Subcutaneous abdominal adipose tissue (tissue), 5 donors: ENCODE measurements at regions not wholly inside any gene's neighbourhood (a gene's known extent, or its start where the extent isn't known, plus 50 kb on each side); places are given as distances from the start of the nearest gene placed in this dataset.

ENCODE experiments used
- H3K27ac ChIP-seq: one replicate; pipeline ENCODE4 v1.7.0; 2013; ENCODE audit warnings: low read depth, mild to moderate bottlenecking, inconsistent platforms, low read length, moderate library complexity
- H3K27me3 ChIP-seq, 5 donors: one replicate each; pipeline ENCODE4 v1.7.0; 2013; ENCODE audit warnings: low read length in 5 of 5, inconsistent platforms in 1 of 5; ENCODE audit not compliant: control insufficient read depth in 5 of 5, insufficient read depth in 4 of 5
- H3K36me3 ChIP-seq, 5 donors: one replicate each; pipeline ENCODE4 v1.7.0; 2013; ENCODE audit warnings: low read length in 5 of 5; ENCODE audit not compliant: control insufficient read depth in 5 of 5, insufficient read depth in 5 of 5
- H3K4me1 ChIP-seq, 5 donors: one replicate each; pipeline ENCODE4 v1.7.0; 2013; ENCODE audit warnings: low read length in 5 of 5, mild to moderate bottlenecking in 3 of 5, moderate library complexity in 1 of 5; ENCODE audit not compliant: control insufficient read depth in 5 of 5, insufficient read depth in 5 of 5
- H3K4me3 ChIP-seq, 5 donors: one replicate each; pipeline ENCODE4 v1.7.0; 2013; ENCODE audit warnings: low read length in 5 of 5, low read depth in 1 of 5
- H3K9ac ChIP-seq, 5 donors: one replicate each; pipeline ENCODE4 v1.7.0; 2013; ENCODE audit warnings: low read length in 5 of 5, mild to moderate bottlenecking in 4 of 5, moderate library complexity in 3 of 5
- H3K9me3 ChIP-seq, 5 donors: one replicate each; pipeline ENCODE4 v1.7.0; 2013; ENCODE audit warnings: low read length in 5 of 5; ENCODE audit not compliant: control insufficient read depth in 5 of 5
- donor health status: healthy.
- donor health status: healthy.
- donor health status: healthy.
- donor health status: healthy.
- donor health status: healthy.

- peaks cover 0 to 13% (median 7%) of the 10 kb centered on the region in 5 donors for H3K4me1 ChIP-seq
- no peak overlapping the region for H3K4me3 ChIP-seq
- H3K36me3 ChIP-seq: no peaks in the 10 kb centered on the region
- H3K27me3 ChIP-seq: peaks cover 0 to 2% (median 0%) of the 10 kb centered on the region in 5 donors
- H3K27ac ChIP-seq: no peak overlapping the region
- no peaks in the 10 kb centered on the region for H3K9me3 ChIP-seq
- no peak overlapping the region for H3K9ac ChIP-seq
Measured at GRCh38 chr14:24695265-24696241, 61.6 kb upstream of the GZMB start.

- Histone ChIP-seq H3K4me1 (peaks cover 0 to 13% (median 7%) of the 10 kb centered on the region in 5 donors), H3K9ac (no peak overlapping the region), H3K27me3 (peaks cover 0 to 3% (median 0%) of the 10 kb centered on the region in 5 donors), H3K4me3 (no peak overlapping the region), H3K27ac (no peak overlapping the region), H3K36me3 (no peaks in the 10 kb centered on the region), H3K9me3 (no peaks in the 10 kb centered on the region)
Measured at GRCh38 chr14:24694680-24695079, 60.7 kb upstream of the GZMB start.

DNA sequence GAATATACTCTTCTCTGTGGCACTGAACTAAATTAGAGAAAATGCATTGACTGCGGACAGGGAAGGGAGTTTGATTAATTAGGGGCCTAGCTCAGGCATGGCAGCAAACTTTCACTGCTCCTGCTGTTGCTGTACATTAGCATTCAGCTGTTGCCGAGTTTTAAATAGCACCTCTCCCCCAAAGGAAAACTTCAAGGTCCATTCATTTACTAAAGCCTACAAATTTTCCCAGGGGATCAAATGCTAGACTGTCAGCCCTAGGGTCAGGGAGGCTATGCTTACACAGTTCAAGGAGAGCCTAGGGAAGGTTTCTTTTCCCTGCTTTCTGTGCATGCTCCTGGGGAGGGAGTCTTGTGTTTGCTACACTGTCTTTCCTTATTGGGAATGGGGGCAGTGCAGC lies 60.0 kb upstream of the GZMB start:
- H3K9me3 ChIP-seq: no peaks in the 10 kb centered on the region
- H3K9ac ChIP-seq: no peak overlapping the region
- H3K27me3 ChIP-seq: peaks cover 0 to 3% (median 0%) of the 10 kb centered on the region in 5 donors
- H3K4me3 ChIP-seq: no peak overlapping the region
- H3K36me3 ChIP-seq: no peaks in the 10 kb centered on the region
- no peak overlapping the region for H3K27ac ChIP-seq
- peaks cover 0 to 13% (median 7%) of the 10 kb centered on the region in 5 donors for H3K4me1 ChIP-seq

GRCh38 chr14:24693353-24693737 lies 59.4 kb upstream of the GZMB start:
- Histone ChIP-seq H3K9me3 (no peaks in the 10 kb centered on the region), H3K27me3 (peaks cover 0 to 3% (median 0%) of the 10 kb centered on the region in 5 donors), H3K27ac (no peak overlapping the region), H3K9ac (no peak overlapping the region), H3K4me3 (no peak overlapping the region), H3K4me1 (peaks cover 0 to 13% (median 7%) of the 10 kb centered on the region in 5 donors), H3K36me3 (no peaks in the 10 kb centered on the region)

- Histone ChIP-seq H3K9me3 (no peaks in the 10 kb centered on the region), H3K4me1 (peaks cover 0 to 13% (median 7%) of the 10 kb centered on the region in 5 donors), H3K27me3 (peaks cover 0 to 3% (median 0%) of the 10 kb centered on the region in 5 donors), H3K4me3 (no peak overlapping the region), H3K27ac (no peak overlapping the region), H3K9ac (no peak overlapping the region), H3K36me3 (no peaks in the 10 kb centered on the region)
Measured at GRCh38 chr14:24692382-24693352, 58.7 kb upstream of the GZMB start.

GRCh38 chr14:24690492-24690891 lies 56.5 kb upstream of the GZMB start:
- Histone ChIP-seq H3K4me3 (no peak overlapping the region), H3K4me1 (peaks cover 0 to 9% (median 3%) of the 10 kb centered on the region in 5 donors), H3K27ac (no peak overlapping the region), H3K9ac (no peak overlapping the region), H3K9me3 (no peaks in the 10 kb centered on the region), H3K36me3 (no peaks in the 10 kb centered on the region), H3K27me3 (peaks cover 0 to 3% (median 0%) of the 10 kb centered on the region in 5 donors)

- no peak overlapping the region for H3K4me3 ChIP-seq
- no peaks in the 10 kb centered on the region for H3K36me3 ChIP-seq
- peaks cover 0 to 3% (median 0%) of the 10 kb centered on the region in 5 donors for H3K27me3 ChIP-seq
- no peak overlapping the region for H3K27ac ChIP-seq
- no peaks in the 10 kb centered on the region for H3K9me3 ChIP-seq
- H3K9ac ChIP-seq: no peak overlapping the region
- H3K4me1 ChIP-seq: no peaks in the 10 kb centered on the region
Measured at GRCh38 chr14:24688030-24688658, 54.2 kb upstream of the GZMB start.
